Superior temporal gyrus (tissue), 1 donor: ENCODE measurements at regions not wholly inside any gene's neighbourhood (a gene's known extent, or its start where the extent isn't known, plus 50 kb on each side); places are given as distances from the start of the nearest gene placed in this dataset.
"Not testable (repeated sequence)": the region's sequence is repeated elsewhere in the genome, so short reads cannot be mapped to it uniquely, and the experiment has no call there.

Source experiments
- DNase-seq: peaks from one replicate; pipeline ENCODE4 v3.0.0-alpha.2; 2016; ENCODE audit errors: extremely low spot score

DNA sequence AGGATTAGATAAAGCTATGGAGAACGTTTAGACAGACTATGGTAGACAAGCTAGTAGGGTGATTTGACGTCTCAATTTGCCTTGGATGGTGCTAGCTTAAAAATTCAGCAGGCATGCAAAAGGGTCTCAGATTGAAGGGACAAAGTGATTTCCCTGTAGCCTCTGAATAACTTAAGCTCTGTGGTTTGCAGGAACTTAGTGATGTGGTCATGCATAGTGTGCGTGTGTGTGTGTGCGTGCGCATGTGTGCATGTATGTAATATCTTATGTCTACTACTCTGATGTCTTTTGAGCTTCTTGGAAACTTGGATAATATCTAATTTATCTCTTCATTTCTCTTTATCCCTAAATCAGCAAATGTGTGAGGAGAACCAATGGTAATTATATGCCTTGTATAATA lies 183.6 kb upstream of the TNC start:
- DNase-seq = no peak

DNA sequence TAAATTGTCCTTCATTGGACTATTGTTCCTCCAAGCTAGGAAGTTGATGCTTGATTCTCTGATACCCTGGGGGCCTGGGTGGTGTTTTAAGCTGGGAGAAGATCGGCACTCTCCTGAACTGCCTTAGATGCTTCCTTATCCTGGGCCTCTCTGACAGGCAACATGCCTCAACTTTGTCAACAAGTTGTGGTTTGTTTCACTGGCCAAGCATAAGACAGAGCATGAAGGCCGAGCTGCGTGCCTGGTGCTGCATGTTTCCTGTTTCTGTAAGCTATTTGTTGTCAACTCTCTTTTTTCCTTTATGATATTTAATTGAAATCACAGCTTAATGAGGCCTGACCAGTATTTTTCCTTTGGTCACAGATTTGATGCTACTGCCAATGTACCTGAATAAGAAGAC lies 187.6 kb upstream of the TNC start:
- no peak for DNase-seq

DNA sequence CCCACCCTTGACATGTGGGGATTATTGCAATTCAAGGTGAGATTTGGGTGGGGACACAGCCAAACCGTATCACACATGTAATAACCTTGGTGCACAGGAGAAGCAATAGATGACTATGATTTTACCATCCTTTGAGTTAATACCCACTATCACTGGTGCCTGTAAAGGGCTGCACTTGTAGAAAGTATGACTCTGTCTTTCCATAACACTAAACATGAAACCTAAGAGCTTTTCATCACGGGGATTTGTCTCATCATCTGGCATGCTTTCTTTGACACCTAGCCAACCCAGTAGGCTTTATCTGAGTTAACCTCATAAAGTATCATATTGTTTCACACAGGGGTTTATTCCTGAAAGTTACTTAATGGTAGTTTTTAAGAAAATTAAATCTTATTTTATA lies 188.9 kb upstream of the TNC start:
- no peak for DNase-seq

DNA sequence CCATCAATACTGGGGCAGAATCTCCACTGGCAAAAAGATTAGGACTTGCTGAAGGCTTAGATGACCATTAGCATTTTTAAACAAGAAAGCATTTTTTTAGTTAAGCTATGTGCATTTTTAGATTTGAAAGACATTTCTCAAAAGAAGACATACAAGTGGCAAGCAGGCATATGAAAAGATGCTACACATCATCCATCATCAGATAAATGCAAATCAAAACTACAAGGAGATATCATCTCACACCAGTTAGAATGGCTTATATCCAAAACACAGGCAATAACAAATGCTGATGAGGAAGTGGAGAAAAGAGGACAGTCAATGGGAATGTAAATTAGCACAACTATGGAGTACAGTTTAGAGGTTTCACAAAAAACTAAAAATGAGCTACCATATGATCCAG lies 195.6 kb upstream of the TNC start:
- DNase-seq = no peak

DNA sequence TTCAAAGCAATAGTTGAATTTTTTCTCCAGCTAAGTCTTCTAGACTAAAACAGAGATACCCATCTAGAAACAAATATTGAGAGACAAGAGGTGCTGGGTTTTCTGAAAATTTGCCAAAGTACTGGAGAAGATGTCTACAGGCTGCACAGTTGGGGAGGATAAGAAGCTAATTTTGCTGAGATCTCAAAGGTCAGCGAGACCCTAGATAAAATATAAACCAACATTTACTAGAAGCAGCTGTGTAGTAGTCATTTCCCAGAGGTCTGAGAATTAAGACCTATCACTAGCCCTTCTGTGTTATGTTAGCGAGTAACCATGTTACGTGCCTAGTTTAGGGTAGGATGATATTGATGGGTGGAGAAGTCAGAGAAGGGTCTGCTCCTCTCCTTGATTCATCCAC lies 208.5 kb upstream of the TNC start:
- DNase-seq = no peak

DNA sequence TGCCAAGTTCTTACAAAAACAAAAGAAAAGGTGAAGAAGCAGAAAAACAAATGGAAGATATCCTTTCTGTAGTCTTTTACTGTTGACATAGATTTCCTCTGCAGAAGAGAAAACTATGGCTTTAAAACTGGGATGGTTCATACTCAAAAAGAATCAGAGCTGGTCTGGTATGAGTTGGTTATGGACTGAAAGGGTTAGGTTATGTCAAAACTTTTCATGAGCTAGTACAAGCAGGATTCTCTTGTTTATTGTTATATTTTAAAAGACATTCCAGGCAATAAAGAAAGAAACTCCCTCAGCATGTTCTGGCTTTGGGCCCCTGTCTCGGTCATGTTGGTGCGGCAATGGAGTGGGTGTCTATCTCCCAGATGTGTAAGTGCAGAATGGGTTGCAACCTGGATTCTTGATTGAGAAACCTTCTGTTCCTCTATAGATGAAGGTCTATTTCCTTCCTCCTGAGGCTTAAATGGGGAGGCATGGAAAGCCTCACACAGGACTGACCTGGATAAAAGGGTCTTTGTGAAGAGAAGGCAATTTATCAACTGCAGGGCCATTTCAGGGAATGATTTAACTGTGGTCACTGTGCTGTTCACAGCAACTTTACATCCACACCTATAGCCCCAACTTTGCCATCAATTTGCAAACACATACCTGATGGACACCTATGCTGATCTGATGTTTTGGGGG lies 209.6 kb upstream of the TNC start:
- no peak for DNase-seq

DNA sequence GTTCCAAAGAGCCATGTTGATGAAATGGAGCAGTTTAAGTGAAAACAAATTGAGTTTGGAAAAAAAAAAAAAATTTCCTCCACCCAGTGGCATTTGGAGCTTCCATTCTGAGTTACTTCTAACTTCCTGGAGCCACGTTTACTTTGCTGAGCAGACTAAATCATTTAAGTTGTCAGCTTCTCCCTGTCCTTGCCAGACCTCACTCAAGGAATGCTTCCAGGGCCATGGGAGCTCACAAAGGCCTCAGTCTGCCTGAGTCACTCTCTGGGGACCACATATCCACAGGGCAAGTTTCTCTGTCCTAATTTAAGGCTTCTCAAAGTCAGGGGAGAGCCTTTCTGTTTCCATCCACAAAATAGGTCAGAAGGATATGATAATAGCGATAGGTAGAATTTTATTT lies 210.3 kb upstream of the TNC start:
- no peak for DNase-seq

DNA sequence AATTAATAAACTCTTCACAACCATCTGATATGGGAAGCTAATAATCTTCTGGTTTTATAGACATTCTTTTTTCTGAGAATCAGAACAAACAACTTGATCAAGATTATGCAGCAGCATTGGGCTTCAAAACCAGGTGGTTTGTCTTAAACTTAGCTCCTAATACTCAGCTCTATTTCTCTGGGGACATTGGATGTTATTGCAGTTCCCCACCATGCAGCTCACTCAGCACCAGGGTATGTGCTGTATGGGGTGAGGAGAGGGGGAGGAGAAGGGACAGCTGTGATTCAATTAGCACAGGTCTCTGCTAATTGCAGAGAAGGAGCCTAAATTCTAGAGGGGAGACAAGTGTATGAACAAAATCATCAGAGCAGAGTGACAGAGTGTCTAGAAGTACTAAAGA lies 210.7 kb upstream of the TNC start:
- no peak for DNase-seq

DNA sequence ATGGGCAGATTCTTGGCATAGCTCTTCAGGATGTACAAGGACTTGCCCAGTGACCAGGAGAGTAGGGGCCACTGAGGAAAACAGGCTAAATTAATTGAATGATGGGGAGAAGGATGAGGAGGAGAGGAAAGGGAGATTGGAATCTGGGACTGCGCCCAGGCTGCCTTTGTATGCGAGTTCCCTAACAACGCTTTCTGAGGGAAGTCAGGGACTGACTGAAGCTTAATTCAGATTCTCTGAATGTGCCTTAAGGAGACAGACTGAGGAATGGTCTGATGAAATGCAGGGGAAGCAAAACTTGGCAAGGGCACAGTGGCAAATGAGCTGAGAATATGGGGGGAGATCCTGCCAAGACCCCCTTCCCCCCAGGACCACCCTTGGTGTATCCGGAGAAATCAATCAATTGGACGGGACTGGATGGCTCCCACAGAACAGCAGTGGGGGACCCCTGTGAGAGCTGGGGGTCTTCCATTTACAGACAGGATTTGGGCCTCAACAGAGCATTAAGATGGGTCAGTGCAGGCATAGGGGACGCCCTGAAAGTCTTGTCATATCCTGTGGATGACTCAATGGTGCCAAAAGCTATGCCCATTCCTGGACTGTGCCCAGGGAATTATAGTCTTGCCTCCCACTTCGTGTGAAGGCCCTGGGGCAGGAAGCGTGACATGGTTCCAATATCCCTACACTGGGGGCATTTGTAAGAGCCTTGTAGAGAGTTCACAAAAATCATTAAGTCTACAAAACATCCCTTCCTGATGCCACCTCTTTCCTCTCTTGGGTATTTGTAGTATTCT lies 215.5 kb upstream of the TNC start:
- DNase-seq = no peak

DNA sequence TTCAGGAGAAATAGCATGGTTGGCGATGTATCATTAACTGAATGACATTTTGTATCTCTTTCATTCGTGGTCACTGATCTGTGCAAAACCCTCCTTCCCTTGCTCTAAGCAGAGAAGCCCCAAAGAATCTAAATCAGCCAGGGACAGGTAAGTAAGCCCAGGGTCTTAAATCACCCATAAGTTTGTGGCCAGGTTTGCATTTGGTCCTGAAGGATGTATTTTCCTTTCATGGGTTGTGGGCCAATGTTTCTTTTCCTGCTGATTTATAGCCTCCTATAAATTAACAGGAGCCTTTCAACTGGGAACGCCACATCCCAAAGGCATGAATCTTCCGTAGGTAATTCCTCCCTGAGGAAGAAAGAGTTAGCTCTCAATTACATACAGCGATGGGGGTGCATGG lies 217.5 kb upstream of the TNC start:
- no peak for DNase-seq

DNA sequence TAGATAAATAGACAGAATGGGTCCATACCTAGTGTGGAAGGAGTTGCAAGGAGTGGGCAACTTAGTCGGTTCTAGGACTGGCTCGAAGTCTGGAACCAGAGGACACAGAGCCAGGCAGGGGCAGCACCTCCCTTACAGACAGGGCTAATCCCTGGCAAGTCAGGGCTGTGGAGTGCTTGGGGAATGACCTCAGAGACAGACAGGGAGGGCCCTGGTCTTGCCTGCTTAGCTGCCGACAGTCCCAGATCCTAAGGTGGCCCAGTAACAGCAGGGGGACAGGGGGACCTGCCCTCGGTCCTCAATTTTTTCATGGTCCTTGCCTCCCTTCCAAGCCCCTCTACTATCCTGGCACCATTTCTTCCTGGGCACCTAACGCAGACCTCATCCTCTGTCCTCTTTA lies 222.4 kb upstream of the TNC start:
- no peak for DNase-seq

DNA sequence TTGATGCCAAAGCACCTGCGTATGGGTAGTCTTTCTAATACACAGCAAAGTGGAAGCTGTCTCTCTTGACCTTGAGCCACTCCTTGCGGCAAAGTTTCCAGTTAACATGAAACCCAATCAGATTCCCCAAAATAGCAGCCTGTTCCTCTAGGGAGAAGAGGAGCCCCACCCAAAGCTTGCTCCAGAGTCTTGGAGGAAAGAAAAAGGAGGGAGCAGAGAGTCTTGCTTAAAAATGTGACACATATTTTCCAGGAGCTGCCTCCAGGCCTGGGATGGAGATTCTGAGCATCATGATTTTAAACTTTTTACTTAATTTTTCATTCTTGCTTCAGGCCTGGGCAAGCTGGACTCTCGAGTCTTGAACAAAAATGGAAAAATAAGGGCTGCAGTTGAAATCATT lies 223.5 kb upstream of the TNC start:
- DNase-seq = no peak

DNA sequence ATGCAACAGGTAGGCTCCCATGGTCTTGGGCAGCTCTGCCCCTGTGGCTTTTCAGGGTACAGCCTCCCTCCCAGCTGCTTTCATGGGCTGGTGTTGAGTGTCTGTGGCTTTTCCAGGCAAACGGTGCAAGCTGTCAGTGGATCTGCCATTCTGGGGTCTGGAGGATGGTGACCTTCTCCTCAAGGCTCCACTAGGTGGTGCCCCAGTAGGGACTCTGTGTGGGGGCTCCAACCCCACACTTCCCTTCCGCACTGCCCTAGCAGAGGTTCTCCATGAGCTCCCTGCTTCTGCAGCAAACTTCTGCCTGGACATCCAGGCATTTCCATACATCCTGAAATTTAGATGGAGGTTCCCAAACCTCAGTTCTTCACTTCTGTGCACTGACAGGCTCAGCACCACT lies 229.8 kb upstream of the TNC start:
- DNase-seq = not testable (repeated sequence)

DNA sequence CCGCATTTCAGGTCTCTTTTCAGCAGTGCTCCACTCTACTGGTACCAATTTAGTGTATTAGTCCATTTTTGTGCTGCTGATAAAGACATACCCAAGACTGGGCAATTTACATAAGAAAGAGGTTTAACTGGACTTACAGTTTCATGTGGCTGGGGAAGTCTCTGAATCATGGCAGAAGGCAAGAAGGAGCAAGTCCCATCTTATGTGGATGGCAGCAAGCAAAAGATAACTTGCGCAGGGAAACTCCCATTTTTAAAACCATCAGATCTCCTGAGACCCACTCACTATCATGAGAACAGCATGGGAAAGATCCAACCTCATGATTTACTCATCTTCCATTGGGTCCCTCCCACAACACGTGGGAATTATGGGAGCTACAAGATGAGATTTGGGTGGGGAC lies 231.0 kb upstream of the TNC start:
- DNase-seq = not testable (repeated sequence)

DNA sequence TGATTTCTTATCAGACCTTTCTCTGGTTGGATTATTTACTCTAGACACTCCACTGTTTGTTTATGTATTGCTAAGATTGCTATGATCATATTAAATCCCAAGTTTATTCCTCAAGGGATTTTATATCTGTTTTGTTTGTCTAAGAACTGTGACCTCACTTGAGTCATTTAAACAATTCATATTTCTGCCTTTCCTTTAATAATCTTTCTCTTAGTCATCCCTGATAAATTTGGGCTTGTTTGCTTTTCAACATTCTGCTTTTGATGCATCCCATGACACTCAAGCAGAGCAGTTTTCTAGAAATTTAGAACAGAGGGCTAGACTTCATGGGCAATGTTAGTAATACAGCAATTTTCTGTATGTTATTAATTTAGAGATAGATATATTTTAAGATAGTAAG lies 231.6 kb upstream of the TNC start:
- DNase-seq = no peak

DNA sequence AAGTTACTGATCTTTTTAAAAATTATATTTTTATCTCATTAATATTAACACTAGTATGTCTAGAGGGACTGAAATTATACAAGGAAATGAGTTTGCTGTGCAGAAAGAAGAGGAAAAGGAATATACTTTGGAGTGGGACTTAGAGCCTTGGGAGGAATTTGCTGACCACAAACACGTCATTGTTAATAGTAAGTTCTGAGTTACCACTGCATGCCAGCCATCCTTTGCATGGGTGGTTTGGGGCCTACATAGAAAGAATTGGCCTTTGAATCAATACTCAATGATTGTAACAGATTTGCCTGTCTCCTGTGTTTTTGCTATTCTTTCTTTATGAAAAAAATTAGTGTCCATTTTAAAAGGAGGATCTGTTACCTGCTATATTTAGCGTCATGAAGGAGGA lies 232.6 kb upstream of the TNC start:
- DNase-seq = no peak

DNA sequence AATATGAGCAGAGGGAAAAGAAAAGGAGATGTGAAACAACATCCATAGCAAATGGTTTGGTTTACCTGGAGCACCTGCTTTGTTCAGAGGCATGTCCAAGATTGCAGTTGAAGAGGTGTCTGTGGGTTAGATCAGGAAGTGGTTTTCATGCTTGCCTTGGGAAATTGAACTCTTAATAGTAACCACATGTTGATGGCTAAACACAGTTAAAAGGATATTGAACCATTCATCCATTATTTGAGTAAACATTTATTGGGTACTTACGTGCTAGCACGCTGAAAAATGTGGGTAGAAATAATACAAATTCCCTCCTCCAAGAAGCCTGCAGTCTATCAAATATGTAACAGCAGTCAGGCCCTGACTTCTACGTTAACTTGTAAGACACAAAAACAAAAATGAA lies 235.7 kb upstream of the TNC start:
- no peak for DNase-seq

DNA sequence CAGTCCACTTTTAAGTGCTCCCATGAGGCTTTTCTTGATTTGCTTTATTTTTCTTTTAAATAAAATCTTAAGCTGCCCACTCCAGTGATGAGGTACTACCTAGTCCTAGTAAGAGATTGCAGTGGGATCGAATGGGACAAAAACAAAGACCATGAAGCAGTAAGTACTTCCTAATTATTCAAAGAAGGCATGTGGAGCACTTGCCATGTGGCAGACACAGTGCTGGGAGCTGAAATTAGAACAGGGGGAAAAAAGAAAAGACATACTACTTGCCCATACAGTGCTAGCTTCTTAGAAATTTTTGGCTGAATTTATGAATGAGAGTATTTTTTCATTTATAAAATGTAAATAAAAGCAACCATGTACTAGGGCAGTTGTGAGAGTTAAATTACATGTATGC lies 239.9 kb upstream of the TNC start:
- no peak for DNase-seq

DNA sequence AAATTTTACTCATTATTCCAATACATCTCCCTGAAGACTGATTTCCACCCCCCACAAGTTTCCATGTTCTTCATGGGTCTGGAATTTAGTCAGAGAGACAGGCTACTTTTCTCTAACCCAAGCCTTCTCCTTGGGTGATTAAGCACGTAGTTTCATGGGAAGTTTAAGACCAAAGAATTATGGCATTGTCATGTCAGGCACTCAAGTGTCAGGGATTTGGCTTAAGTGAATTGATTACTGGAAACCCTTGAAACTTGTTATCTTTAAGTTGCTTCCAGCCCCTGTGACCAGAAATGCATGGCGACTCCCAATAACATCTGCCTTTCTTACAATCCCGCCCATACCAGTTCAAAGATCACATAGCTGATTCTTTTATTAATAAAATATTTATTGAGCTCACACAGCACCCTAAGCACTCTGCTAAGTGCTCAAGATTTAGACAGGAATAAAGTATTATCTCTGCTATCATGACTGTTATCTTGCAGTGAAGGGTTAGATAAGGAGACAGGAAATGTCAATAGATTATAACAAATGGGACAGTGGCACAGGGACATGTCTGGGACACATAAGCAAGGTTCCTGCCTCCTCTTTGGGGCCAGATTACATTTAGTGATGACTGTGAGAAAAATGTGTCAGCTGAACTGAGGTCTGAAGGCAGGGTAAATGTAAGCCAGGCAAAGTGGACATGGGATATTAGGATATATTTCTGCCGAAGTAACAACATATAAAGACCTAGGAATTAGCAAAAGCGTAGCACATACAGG lies 241.2 kb upstream of the TNC start:
- no peak for DNase-seq

DNA sequence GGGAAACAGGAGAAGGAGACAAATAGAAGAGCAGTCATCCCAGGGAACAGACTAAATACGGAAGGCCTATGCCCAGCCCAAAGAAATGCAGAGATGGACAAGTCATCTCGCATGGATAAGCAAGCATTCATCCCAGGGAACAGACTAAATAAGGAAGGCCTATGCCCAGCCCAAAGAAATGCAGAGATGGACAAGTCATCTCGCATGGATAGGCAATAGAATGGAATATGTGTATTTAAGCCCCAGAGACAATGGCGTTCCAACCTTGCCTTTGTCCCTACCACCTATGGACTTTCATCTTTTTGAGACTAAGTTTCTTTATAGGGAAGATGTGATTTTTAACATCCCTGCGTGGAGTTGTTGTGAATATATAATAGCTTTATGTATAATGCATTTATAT lies 242.2 kb upstream of the TNC start:
- no peak for DNase-seq

DNA sequence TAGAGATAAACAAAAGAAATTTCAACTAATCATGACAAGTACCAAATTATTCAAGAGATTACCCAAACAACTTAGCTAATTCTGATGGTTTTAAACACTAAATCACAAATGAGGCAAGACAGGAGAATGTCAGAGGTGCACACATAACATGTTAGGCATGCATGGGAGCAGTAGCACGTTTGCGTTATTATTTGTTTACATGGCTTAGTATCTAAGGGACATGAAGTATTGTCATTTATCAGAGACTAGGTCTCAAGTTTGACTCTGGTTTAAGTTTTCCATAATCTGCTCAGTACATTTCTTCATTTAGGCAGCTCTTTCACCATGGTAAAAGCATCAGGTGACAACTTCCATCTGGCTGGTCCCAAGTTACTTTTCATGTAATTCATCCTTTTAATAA lies 244.1 kb upstream of the TNC start:
- no peak for DNase-seq

DNA sequence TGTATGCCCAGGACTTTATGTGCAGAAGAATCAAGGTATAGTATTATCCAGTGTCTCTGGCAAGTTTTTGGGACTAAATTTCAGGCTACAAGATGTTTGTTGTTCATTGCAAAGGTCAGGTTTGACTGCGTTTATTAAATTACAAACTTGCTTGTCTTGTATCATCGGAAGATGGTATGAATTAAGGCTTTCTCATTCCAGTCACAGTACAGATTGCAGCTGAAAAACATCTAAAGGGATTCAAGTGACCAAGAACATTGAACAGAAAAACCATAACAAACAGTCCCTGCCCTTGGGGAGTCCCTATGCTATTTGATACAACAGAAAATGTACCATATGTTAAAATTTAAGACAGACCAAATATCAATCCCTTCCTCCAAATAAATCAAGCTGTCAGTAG lies 244.7 kb upstream of the TNC start:
- no peak for DNase-seq

DNA sequence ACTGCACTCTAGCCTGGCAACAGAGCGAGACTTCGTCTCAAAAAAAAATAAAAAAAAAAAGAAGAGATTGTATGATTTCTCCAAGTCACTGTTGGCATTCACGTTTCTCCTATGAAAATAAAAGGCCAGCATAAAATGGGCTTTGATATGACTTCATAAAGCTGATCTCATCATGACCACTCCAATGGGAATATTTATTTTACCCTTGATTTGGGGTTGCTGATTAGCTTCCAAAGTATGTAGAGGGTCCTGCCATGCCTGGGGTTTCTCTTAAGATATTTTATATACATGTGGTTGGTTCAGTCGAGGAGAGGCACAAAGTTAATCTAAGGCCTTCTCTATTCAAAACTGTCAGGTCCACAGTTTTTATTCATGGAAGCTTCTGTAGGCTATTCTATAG lies 247.0 kb upstream of the TNC start:
- no peak for DNase-seq
